H4 (cell line): ENCODE measurements at regions not wholly inside any gene's neighbourhood (a gene's known extent, or its start where the extent isn't known, plus 50 kb on each side); places are given as distances from the start of the nearest gene placed in this dataset.

Source experiments
- DNase-seq: peaks from one replicate; pipeline ENCODE4 v3.0.0-alpha.2; 2015; ENCODE audit warnings: low spot score

DNA sequence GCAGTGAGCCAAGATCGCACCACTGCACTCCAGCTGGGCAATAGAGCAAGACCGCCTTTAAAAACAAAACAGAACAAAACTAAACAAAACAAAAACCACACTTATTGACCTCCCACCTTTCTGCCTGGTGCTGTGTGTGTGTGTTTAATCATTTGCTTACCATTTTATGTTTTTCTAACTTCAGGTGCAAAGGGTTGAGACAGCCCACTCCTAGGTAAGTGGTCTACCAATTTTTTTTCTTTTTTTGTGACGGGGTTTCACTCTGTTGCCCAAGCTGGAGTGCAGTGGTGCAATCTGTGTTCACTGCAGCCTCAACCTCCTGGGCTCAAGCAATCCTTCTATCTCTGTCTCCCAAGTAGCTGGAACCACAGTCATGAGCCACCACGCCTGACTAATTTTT is 65.8 kb downstream of the SALL1 start:
- no peak for DNase-seq

DNA sequence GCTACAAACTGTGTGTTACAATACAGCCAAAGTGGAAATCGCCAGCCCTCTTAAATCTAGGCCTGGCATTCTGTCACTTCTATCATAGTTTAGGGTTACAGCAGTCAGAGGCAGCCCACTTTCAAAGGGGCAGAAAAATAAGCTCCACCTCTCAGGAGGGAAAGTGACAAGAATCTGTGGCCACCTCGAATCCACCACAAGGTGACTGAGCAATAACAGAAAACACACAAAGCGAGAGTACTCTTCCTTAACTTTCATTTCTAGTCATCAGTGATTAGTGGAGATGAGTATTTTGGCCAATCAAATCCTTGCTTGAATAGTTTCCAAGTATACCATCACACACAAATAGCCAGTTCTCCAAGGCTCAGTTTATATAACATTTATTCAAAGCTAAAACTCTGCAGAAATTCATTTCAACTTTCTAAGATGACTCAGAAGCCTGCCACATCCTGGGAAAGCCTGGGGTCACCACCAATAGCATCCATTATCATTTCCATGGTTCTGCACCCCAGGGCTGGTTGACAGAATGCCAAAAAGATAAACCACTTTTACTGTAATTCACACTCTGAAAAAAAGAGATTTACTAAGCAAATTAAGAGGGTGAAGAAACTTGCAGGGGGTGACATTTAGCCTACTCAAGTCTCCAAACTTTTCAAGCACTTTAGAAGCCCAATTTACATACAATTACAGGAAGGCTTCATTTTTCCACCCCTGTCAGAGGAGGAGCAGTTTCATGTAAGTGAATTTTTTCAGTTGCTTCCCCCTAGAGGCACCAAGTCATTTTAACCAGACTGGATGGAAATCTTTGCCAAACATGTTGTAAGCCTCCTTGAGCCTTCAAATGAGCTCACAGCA is 66.8 kb downstream of the SALL1 start:
- peak; percentile 60 for DNase-seq

DNA sequence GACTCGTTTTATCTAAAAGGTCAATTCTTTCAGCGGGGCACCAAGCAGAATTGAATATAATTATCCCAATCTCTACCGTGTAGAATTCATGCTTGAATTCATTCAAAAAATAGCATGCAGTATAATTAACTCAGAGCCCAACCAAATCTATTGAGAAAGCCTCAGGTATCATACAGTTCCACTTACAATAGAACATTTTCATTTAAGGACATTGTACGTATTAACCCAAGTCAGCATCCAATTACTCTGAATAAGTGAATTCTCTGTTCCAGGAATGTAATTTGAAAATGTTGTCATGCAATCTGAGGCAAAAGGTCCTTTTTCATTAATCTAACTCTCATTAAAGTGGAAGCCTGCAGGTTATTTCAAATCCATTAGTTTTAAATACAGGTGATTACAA is 78.5 kb downstream of the SALL1 start:
- DNase-seq: no peak

DNA sequence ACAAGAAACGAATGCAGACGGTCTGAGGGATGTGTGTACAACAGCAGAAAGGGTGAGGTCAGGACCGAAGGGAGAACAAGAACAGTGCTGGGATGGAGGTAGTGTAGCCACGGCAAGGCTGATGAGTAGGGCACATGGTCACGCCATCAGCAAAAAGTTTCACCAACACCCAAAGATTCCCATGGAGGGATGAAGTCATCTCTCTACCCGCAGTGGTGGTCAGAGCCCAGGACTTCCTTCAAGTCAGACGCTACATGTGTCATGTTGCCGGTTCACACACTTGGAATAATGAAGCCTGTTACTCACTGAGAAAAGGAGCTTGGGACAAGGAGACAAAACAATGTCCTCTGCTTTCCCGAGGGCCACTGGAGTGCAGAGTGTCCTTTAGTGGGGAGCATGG is 79.7 kb downstream of the SALL1 start:
- DNase-seq: no peak

DNA sequence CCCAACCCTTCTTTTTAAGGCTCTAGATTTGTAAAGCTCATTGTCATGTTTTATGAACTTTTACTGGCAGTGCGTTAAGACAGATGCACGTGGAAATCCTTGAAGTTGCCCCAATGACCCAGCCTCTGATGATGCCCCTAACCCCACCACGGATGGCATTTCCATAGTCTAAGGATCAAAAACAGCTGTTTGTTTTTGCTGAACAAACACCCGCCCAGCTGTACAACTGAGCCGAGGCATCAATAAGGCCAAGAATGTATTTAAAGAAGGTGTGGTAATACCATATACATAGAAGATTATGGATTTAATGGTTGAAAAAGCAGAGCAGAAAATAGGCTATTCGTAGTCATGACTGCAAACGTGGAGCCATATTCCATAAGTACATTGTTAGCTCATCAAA is 83.7 kb downstream of the SALL1 start:
- DNase-seq: no peak

DNA sequence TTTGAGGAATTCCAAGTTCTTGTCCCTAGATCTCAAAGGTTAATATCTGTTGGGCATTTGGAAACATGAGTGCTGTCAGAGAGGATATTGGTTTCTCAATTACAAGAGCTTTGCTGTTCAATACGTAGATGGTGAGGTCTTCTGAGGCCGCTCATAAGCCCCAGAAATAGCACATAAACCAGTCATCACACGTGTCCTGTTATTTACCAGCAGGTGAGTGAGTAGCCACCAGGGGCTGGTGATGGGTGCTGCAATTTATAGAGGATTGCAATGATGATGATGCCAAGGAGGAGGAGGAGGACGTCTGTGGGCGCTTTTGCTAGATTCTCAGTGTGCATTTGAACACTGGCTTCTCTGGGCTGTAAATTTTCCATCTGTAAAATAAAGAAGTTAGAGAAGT is 89.0 kb downstream of the SALL1 start:
- no peak for DNase-seq

DNA sequence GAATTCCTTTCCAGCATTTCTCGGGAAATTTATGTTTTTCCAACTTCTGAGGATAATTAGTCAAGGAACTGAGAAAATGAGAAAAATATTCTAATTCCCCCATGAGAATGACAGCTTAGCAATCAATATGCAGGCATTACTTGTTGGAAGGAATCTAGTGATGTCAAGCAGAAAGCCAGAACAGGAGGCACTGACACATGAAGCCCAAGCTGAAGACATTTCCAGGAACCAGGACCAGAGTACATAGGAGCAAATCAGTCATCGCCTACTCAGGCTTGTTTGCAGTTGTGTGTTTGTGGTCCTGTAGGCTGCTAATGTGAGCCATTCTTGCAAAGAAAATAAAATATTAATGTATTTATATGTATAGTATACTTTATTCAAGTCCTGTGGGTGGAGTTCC is 89.7 kb downstream of the SALL1 start:
- no peak for DNase-seq

DNA sequence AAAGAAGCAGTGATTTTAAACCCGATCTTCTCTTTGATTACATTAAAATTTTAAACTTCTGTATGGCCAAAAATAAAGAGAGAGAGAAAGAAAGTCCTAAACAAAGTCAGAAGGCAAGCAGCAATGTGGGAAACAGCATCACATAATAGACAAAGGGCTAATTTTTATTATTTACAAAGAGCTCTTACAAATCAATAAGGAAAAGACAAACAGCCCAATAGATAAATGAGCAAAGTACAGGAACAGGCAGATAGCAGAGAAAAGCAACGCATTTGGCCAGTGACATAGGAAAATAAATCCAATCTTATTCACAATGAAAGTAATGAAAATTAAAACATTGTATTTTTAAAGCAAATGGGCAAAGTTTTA is 93.1 kb downstream of the SALL1 start:
- DNase-seq: no peak

DNA sequence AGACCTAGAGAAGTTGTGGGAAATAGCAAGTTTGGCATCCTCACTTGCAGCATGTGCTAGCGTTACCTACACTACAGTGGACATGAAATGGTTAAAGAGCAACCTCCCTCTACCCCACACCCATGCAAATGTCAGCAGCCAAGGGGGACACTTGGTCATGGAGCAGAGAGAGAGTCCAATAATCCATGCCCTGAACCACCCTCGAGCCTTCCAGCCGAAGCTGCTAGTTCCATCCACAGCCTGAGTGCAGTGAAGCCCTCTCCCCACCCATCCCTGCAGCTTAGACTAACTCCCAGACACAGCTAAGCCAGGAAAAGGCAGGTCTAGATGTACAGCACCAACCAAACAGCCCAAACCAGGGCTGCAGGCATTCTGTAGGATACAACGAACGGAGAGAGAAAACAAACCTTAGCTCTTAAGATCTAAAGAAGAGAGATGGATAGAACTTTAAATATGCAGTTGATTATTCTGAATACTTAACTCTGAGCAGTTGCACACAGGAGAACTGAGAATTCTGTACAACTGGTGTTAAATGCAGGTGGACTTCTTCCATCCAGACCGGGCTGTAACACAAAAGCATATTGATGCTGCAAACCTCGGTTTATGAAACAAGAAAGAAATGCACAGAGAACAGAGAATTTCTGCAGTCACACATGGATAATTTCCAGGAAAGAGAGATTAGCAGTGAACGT is 93.8 kb downstream of the SALL1 start:
- no peak for DNase-seq

DNA sequence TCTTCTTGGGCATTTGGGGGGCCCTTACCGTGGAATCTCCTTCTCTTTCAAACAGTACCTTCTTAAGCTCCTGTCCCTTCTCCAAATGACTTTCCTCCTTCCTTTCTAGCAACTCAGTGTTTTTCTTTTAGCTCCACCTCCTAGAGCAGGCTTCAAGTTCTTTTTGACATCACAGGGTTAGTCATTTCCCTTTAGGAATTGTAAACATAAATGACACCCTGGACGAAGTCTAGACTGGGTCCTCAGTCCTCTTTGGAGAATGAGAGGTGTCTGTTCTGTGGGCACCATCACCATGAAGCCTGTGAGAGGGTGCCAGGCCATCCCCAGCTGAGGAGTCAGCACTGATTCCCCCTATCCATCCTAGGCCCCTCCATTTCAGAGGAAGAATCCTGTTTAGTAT is 94.7 kb downstream of the SALL1 start:
- DNase-seq: no peak

DNA sequence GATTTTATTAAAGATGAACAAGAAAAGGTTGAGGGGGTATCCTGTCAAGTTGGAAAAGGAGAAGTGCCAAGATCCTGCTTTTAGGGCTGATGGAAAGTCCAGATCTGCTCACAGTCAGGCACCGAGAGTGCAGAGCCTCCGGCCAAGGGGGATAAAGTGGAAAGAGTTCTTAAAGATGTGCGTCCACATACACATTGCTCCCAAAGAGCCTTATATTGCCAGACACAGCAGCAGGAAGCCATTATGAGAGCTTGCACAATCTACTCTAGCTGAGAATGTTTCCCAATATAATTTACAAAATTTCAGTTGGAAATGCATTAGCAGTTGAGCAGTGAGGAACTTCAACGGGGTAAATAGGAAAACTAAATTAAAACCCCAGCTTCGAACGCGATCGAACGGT is 95.6 kb downstream of the SALL1 start:
- no peak for DNase-seq

DNA sequence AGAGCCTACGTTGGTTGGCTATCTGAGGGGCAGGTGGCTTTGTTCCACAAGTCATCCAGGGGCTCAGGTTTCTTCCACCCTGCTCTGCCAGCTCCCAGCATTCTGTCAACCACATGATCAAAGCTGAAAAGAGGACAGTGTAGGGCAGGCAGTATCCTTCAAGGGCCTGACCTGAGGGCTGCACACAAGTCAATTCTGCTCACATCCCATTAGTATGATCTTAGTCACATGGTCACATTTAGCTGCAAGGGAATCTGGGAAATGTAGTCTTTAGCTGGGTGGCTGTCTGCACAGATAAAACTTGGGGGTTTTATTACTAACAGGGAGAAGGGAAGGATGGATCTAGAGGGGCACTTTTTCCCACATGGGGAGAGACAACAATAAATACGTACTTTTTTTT is 97.3 kb downstream of the SALL1 start:
- no peak for DNase-seq

DNA sequence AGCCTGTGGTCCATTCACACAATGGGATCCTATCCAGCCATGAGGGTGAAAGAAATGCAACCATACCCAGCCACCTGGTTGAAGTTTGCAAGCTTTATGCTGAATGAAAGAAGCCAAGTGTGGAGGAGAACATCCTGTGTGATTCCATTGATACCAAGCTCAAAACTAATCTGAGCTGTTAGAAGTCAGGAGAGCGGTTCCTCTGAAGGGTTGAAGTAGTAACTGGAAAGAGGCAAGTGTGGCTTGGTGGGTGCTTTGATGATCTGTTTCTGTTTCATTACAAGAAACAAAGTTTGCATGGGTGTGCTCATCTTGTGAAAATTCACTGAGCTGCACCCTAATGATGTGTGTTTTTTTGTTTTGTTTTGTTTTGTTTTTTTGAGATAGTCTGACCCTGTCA is 99.4 kb downstream of the SALL1 start:
- no peak for DNase-seq

DNA sequence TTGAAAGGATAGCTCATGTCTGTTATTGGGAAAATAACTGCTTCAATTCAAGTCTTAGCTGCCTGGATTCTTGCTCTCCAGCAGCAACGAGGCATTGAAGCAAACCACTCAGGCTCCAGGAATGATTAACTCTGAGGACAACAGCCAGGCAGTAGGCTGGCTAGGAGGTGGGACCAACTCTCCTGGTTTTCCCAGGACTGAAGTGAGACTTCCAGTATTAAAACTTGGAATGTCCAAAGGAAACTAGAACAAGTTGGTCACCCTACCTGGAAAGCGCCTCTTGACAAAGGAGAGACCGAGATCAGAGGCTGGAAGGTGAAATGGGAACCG is 100.7 kb downstream of the SALL1 start:
- DNase-seq: no peak

DNA sequence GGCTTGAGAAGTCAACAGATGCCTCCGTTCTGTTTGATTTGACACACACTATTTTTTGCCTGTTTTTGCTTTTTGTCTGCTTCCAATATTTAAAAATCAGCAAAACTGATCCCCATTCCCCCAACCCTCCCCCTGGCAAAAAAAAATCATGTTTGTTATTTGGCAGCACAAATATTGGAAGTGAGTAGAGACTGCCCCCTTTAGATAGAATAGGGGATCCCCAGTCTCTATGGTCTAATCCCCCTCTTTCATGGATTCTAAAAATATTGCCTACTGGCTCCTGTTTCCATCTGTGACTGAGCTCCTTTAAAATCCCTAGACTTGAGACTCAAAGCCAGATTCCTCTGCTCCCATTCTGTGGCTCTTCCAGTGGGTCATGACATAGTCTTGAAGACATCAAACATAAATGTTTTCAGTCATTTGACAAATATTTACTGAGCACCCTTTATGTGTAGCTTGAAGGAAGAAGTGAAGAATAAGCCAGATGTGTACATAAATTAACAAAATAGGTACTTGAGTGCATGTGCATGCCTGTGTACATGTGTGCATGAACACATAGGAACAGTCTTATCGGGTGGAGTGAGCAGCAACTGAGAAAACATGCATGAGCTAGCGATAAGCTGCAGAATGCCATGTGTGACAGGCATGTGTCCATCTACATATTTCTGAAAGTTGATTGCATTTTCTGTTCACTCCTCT is 101.2 kb downstream of the SALL1 start:
- DNase-seq: no peak

DNA sequence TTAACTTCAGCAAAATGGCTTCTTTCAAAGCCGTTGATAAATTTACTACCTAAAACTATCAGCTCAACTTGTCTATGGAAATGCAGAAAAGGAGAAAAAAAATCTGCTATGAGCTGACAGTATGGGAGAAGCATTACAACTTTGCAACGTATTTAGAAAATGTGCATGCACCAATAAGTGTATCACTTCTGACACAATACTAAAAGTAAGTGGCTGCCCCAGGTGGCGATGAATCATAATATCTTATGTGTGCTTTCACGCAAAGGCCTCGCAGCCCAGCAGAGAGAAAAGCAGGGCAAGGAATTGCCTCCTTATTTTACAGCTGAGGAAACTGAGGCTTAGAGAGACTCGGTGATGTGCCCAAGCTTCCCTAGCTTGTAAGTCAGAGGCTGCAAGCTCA is 101.8 kb downstream of the SALL1 start:
- no peak for DNase-seq

DNA sequence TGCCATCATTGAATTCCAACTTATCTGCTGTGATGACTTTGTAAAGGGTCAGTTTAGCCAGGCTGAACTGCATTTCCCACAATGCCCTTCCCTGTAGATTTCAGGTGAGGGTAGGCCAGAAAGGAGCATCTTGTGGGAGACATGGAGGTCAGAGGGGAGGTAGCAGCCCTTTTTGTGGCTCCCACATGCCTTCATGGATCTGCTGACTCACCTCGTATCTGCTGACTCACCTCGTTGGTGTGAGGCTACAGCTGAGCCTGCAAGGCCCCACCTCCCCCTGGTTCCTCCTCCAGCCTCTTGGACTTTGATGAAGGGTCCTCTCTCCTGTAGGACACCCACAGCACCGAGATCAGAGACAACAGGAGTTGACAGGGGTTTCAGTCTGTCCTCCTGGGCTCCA is 102.5 kb downstream of the SALL1 start:
- DNase-seq: peak; percentile 47

DNA sequence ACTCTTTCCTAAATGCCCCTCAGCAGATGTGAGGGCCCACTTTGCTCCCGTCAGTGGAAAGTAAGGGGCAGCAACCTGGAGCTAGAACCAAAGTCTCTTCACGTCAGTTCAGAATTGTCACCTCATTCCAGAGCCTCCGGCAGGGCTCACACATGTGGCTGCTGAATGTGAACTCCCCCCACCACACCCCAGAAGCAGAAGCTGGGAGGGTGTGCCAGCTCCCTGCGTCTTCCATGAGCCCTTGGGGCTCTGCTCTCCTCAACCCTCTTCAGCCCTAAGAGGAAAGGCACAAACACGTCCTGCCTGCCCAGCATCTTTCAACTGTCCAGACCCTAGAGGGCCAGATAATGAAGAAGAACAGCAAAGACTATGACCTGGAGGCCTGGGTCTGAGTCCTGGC is 105.3 kb downstream of the SALL1 start:
- no peak for DNase-seq

DNA sequence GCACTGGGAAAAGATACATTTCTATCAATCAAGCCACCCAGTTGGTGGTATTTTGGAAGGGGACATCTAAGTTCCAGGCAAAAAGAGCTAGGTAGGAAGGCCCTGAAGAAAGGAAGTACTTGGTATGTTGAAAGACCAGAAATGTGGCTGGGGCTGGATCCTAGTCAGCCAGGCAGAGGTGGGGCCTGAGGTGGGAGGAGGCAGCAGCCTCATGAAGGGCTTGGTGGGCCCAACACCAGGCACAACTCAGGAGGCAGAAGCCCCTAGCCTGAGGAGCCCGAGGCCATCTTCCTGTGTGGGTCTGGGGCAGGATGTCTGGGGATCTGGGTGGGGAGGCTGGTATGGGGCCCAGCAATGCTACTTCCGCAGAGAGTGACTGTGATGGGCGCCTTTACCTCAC is 105.9 kb downstream of the SALL1 start:
- DNase-seq: no peak

DNA sequence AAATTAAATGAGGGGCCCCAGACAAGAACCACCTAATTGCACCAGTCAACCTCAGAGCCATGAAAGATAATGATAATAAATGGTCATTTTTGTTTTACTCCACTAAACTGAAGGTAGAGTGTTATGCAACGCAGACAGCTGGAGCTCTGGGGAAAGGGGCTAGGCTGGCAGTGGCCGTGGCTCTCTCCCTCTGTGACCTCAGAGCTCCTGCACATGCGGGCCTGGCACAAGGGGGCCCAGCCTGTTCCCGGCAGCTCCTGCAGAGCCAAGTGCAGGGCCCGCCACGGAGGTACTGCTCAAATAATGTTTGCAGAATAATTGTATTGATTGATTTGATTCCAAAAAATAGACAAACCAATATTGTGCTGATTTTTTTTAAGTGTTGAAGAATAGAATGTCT is 109.5 kb downstream of the SALL1 start:
- no peak for DNase-seq

DNA sequence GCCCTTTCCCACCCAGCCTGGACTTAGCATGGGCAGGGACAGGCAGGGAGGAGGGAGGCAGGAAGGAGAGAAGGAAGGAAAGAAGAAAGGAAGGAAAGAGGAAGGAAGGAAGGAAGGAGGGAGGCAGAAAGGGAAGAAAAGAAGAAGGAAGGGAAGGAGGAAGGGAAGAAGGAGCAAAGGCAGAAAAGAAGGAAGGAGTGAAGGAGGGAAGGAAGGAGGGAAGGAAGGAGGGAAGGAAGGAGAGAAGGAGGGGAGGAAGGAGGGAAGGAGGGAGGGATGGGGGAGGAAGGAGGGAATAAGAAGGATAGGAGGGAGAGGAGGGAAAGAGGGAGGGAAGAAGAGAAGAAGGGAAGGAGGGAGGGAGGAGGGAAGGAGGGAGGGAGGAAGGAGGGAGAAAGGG is 110.4 kb downstream of the SALL1 start:
- DNase-seq: no peak

DNA sequence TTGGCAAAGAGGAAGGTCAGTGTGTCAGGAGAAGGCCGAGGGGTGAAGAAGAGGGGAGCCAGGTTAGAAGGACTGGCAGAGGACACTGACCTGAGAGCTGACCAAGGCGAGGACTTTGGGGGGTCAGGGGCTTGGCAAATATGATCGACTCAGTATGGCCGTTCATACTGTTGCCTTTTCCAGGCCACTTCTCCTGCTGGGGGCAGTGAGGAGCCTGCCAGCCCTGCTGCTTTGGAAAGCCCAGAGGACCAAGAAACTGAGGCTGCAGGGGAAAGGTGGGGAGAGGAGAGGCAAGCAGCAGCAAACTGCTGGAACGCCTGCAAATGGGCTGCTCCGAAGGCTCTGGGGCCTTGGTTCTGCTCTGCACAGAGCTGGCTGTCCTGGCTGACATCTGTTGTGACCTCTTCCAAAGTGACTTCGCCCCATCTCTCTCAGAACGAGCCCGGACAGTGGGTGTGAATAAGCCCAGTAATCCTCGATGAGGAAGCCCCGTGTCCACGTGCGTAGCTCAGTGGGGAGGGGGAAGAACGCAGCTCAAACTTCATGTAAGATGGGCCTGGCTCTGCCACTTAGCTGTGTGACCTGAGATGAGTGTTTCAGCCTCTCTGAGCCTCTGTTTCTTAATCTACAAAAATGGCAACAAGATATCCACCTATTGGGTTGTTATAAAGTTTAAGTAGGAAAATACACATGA is 111.3 kb downstream of the SALL1 start:
- DNase-seq: no peak

DNA sequence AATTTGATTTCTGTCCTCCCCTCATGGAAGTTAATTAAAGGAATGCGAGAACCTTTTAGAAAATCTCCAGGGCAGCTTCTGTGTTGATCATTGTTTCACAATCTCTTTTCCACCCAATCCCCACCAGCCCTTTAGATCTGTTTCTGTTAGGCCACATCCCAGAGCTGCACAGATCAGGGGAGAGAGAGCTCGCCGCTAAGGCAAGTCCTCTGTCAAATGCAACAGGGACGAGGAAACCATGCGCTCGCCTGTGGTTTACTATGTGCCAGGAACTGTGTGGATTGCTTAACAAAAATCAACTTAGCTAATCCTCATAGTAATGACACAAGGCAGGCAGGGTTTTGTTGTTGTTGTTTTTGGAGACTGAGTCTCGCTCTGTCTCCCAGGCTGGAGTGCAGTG is 115.4 kb downstream of the SALL1 start:
- no peak for DNase-seq
